Stimulated activated naive B cell treated with anti-CD40 and anti-IgM and Interleukin-4, amounts not matched to agents 10 μg/mL and 1 μg/mL and 100 μg/mL, for 72 hours (primary cell): ENCODE measurements at regions not wholly inside any gene's neighbourhood (a gene's known extent, or its start where the extent isn't known, plus 50 kb on each side); places are given as distances from the start of the nearest gene placed in this dataset.

Source experiments
- ATAC-seq, 2 donors: fragments of 150-1000 bp; cut with Tn5 transposase; replicated peaks; 2 replicates each; pipeline ENCODE4 v1.10.0; 2021; ENCODE audit warnings: moderate library complexity in 1 of 2
- DNase-seq: peaks from one replicate; pipeline ENCODE4 v3.0.0; 2021
- H3K27ac Mint-ChIP-seq: one replicate; pipeline ENCODE4 v1.8.0; 2022; ENCODE audit warnings: mild to moderate bottlenecking, mixed read lengths
- H3K27me3 Mint-ChIP-seq, 2 donors: one replicate each; pipeline ENCODE4 v1.8.0; 2022; ENCODE audit warnings: mixed read lengths in 2 of 2
- H3K36me3 Mint-ChIP-seq, 2 donors: one replicate each; pipeline ENCODE4 v1.8.0; 2022; ENCODE audit warnings: mixed read lengths in 2 of 2, mild to moderate bottlenecking in 1 of 2
- H3K4me1 Mint-ChIP-seq, 2 donors: one replicate each; pipeline ENCODE4 v1.8.0; 2022; ENCODE audit warnings: mixed read lengths in 2 of 2, mild to moderate bottlenecking in 1 of 2
- H3K4me3 Mint-ChIP-seq, 2 donors: one replicate each; pipeline ENCODE4 v1.8.0; 2022; ENCODE audit warnings: mild to moderate bottlenecking in 2 of 2, mixed read lengths in 2 of 2, moderate library complexity in 1 of 2
- H3K9me3 Mint-ChIP-seq, 2 donors: one replicate each; pipeline ENCODE4 v1.8.0; 2022; ENCODE audit warnings: mixed read lengths in 2 of 2, mild to moderate bottlenecking in 1 of 2

DNA sequence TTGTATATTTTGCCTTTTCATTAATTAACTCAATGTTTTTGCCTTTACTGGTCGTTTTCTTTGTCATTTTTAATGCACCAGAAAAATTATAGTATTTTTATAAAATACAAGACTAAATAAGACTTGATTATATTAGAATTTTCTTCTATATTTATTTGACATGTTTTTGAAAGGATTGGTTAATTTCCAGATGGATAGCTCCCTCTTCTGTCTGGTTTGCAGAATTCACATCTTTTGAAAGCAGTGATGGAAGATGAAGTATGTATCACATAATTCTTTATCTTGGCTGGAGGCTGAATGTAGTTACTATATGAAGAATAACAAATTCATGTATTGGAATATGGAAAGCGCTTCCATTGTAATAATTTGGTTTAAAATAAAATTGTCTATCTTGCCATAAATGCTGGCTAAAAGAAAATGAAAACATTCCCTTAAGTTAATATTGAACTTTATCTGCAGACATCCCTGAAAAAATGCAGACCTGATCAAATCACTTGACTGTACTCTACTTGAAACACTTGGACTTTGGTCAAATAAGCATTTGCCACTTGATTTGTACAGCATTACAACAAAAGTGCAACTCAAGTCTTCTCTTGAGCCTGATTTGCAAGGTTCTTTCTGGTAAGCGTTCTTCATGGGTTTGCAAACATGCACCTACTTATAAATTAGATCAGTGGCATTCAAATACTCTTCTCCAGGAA lies 86.3 kb upstream of the EFEMP1 start:
- Mint-ChIP-seq H3K9me3 (no peaks in the 10 kb centered on the region), H3K4me3 (no peak overlapping the region), H3K27ac (no peak overlapping the region), H3K4me1 (no peaks in the 10 kb centered on the region), H3K36me3 (no peaks in the 10 kb centered on the region), H3K27me3 (peaks cover 5% of the 10 kb centered on the region in 2 donors)
- no peak for DNase-seq
- no peak for ATAC-seq

DNA sequence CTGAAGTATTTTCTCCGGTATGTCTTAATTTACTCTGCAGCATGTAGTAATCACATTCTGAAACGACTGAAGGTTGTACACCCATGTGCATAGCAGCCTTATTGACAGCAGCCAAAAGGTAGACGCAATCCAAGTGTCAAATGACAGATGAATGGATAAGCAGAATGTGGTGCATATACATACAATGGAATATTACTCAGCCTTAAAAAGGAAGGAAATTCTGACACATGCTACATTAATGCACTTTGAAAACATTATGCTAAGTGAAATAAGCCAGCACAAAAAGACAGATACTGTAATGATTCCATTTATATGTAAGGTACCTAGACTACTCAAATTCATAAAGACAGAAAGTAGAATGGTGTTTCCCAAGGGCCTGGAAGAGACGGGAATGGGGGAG lies 88.0 kb upstream of the EFEMP1 start:
- no peaks in the 10 kb centered on the region for H3K4me1 Mint-ChIP-seq
- H3K36me3 Mint-ChIP-seq = no peaks in the 10 kb centered on the region
- ATAC-seq = no peak
- no peak for DNase-seq
- no peak overlapping the region for H3K27ac Mint-ChIP-seq
- no peak overlapping the region for H3K4me3 Mint-ChIP-seq
- no peaks in the 10 kb centered on the region for H3K9me3 Mint-ChIP-seq
- H3K27me3 Mint-ChIP-seq = peaks cover 5% of the 10 kb centered on the region in 2 donors

DNA sequence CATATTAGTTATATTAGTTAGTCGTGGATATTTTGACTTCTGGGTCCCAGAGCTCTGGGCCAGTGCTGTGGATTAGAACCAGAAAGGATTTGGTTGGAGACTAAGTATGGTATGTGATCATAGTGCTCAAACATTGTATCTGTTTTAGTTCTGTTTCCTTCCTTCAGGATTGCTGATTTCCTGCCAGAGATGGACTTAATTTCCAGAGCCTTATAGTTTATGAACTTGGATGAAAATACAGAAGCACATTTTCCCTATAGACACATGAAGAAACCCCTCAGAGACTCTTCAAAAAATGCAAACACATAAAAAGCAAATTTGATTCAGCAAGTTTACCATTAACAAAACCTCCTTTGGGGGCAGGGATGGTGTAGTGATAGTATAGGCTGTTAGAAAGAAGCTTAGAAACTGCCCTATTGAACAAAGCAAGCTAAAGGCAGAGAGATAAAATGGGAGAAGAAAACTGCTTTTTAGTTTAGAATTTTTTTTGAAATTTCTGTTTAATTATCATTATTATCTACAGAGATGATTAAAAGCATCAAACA lies 88.7 kb upstream of the EFEMP1 start:
- Mint-ChIP-seq H3K27ac (no peak overlapping the region), H3K36me3 (no peaks in the 10 kb centered on the region), H3K9me3 (no peaks in the 10 kb centered on the region), H3K4me1 (no peaks in the 10 kb centered on the region), H3K27me3 (peaks cover 5% of the 10 kb centered on the region in 2 donors), H3K4me3 (no peak overlapping the region)
- ATAC-seq = no peak
- DNase-seq = no peak

DNA sequence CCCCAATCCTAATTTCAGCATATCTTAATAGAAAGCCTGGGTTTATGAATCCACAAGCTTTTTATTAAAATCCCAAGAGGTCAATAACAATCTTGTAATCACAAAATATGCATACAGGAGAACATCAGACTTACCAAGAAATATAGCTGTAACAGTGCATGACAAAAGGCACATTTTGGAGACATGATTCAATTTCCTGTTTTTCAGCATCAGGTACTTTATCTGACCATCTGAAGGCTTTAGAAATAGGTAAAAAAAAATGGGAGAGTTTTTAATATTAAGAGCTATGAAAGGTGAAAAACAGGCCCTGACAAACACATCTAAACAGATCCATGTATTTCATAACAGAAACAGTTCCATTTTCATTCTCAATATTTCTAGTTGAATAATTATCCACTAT lies 89.9 kb upstream of the EFEMP1 start:
- Mint-ChIP-seq H3K27ac (no peak overlapping the region), H3K9me3 (no peaks in the 10 kb centered on the region), H3K4me3 (no peak overlapping the region), H3K4me1 (no peaks in the 10 kb centered on the region), H3K36me3 (no peaks in the 10 kb centered on the region), H3K27me3 (peaks cover 5% of the 10 kb centered on the region in 2 donors)
- ATAC-seq = no peak
- no peak for DNase-seq

DNA sequence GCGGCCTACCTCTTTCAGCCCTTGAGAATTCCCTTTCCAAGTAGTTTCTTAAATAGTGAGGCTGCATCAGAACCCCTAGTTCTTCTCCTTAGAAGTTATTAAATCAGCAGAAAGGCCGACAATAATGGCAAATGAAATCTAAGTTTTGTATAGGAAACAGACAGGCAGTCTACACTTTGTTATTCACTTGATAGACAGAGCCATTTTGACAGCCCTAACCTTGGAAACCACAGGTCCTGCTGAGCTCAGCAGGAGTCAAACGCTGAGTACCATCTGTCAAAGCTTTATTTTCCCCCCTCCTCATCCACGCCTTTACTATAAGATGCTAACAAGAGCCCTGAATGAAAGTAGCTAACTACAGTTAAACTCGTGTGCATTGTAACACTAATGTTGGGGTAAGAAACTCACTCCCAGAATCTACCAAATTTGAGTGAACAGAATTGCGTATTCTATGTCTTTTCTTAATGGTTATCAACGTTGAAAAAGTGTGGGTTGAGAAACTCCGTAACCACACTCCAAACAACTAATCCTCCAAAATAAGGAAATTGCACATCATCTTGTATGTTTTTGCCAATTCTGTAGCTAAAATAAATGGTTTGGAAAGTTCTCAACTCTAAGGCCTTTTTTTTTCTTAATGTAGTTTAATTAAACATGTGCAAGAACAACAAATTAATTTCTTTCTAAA lies 90.6 kb upstream of the EFEMP1 start:
- DNase-seq (no peak), ATAC-seq (no peak)
- no peaks in the 10 kb centered on the region for H3K36me3 Mint-ChIP-seq
- peaks cover 5% of the 10 kb centered on the region in 2 donors for H3K27me3 Mint-ChIP-seq
- no peak overlapping the region for H3K27ac Mint-ChIP-seq
- no peak overlapping the region for H3K4me3 Mint-ChIP-seq
- no peaks in the 10 kb centered on the region for H3K9me3 Mint-ChIP-seq
- H3K4me1 Mint-ChIP-seq = no peaks in the 10 kb centered on the region

DNA sequence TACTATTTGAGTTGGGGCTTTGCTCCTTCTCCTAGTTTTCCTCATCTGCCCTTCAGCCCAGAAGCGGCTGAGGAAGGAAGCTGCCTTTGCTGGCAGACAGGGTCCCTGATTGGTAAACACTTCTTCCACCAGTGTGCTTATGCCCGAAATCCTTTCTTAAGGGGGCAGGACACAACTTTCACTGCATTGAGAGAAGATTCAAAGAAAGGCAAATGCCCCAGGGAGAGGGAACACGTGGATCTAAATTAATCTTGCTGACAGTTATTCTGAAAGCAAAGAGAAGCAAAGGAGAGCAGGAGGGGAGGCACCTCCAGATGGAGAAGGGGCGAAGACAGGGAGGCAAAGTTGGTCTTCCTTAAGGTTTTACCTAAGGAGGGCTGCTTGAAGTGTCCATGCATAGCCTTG lies 92.1 kb upstream of the EFEMP1 start:
- no peak overlapping the region for H3K27ac Mint-ChIP-seq

DNA sequence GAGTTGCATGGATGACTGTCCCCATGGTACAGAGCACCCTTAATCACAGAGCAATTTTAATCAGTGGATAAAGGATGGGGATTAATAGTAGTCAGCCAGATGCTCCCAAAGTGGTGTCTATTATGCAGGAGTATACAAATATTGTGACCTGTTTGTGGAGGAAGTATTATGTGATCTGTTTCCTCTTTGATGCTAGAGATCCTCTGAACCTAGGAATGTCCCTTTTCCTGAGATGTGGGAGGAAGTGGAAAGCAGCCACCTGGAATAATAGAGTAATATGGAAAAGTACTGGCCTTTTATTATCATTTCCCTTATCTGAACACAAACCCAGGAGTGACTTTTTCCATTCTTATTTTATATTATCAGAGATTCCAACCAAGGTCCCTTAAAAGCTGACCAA lies 94.2 kb upstream of the EFEMP1 start:
- DNase-seq = no peak
- H3K9me3 Mint-ChIP-seq = no peaks in the 10 kb centered on the region
- no peak overlapping the region for H3K27ac Mint-ChIP-seq
- H3K36me3 Mint-ChIP-seq = no peaks in the 10 kb centered on the region
- no peak overlapping the region for H3K4me3 Mint-ChIP-seq
- ATAC-seq = no peak
- no peaks in the 10 kb centered on the region for H3K4me1 Mint-ChIP-seq
- H3K27me3 Mint-ChIP-seq = no peaks in the 10 kb centered on the region

More for the DNA sequence above, 92.1 kb upstream of the EFEMP1 start:
- no peaks in the 10 kb centered on the region for H3K4me1 Mint-ChIP-seq
- no peaks in the 10 kb centered on the region for H3K9me3 Mint-ChIP-seq
- H3K27me3 Mint-ChIP-seq = peaks cover 5% of the 10 kb centered on the region in 2 donors
- ATAC-seq (no peak), DNase-seq (no peak)
- no peak overlapping the region for H3K4me3 Mint-ChIP-seq
- H3K36me3 Mint-ChIP-seq = no peaks in the 10 kb centered on the region

DNA sequence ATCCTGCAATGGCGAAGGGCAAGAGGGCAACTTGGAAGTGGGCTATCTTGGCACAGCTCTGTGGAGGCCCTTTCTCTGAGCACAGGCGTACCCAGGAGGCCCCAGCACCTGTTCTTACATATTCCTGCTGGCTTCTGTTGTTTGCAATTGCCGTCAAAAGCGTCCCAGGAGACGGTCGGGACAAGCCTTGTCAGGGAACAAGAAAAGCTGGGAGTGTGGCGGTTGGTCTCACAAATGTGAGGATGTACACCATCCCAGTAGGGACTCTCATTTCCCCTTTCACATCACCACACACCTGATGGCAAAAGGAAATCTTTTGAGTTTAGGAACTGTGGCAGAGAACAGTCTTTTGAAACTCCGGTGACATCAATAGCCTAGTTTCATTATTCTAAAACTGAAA lies 94.7 kb upstream of the EFEMP1 start:
- ATAC-seq (no peak), DNase-seq (no peak)
- no peaks in the 10 kb centered on the region for H3K9me3 Mint-ChIP-seq
- no peaks in the 10 kb centered on the region for H3K4me1 Mint-ChIP-seq
- no peak overlapping the region for H3K27ac Mint-ChIP-seq
- H3K27me3 Mint-ChIP-seq = no peaks in the 10 kb centered on the region
- H3K4me3 Mint-ChIP-seq = no peak overlapping the region
- no peaks in the 10 kb centered on the region for H3K36me3 Mint-ChIP-seq

DNA sequence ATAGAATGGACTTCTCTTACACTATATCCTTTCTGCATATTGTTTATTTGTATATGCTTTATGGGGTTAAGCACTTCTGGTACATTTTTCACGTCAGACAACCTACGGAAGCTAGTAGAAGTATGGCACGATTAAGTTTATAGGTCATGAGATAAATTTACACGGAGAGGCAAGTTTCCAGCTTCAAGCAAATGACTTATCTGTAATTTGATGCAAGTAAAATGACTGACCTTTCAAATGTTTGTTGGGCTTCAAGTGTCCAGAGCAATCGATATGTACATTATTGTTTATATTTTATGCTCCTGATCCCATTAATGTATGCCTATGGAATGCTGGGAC lies 97.5 kb upstream of the EFEMP1 start:
- no peak overlapping the region for H3K27ac Mint-ChIP-seq
- H3K9me3 Mint-ChIP-seq = no peaks in the 10 kb centered on the region
- no peaks in the 10 kb centered on the region for H3K36me3 Mint-ChIP-seq
- DNase-seq = no peak
- no peak overlapping the region for H3K4me3 Mint-ChIP-seq
- no peaks in the 10 kb centered on the region for H3K4me1 Mint-ChIP-seq
- no peak for ATAC-seq
- H3K27me3 Mint-ChIP-seq = no peaks in the 10 kb centered on the region

DNA sequence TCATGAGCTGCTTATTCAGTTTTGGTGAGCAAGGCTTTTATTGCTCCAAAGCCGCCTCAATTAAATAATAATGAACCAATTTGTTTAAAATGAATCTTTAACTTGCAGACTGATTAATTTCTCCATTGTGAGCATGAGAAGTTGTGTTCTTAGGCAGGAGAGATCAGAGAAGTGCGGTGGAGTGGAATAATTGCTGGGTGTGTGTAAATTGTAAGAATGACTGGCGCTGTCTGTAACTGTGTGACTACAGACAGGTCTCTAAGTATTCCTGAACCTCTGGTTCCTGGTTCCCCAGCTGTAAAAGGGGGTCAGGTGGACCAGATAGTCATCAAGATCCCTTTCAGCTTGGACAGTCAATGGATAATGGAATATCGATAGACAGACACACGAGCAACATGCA lies 98.0 kb upstream of the EFEMP1 start:
- H3K27me3 Mint-ChIP-seq = no peaks in the 10 kb centered on the region
- no peaks in the 10 kb centered on the region for H3K4me1 Mint-ChIP-seq
- no peak overlapping the region for H3K4me3 Mint-ChIP-seq
- H3K27ac Mint-ChIP-seq = no peak overlapping the region
- H3K9me3 Mint-ChIP-seq = no peaks in the 10 kb centered on the region
- DNase-seq = no peak
- ATAC-seq = no peak
- no peaks in the 10 kb centered on the region for H3K36me3 Mint-ChIP-seq

DNA sequence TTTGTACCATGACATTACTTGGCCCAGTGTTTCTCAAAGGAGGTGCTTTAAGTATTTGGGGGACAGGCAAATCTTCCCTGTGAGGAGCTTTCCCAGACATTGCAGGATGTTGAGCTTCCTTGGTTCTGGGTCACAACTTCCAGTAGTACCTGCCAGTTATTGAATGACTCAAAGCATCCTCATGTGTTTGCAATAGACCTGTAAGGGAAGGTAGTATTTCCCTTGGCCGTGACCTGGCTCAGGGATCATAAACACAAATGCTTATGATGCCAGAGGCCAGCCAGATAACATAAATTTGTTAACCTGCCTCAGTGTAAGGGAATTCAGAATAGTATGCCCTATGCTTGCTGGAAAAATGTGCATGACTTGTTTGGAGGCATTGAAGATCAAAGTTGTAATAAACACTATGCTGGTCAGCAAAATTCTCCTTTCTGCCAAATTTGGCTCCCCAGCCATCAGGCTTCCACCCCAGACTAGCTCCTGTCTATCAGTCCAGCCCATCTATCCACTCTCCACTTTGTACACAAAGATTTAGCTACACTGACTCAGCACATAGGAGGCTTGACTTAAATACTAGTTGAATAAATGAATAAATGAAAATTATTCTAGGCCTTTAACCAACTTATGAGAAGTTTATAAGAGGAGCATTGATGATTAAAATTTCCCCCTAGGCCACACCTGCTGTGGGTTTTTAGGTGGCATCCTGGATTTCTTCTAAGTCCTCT lies 102.0 kb upstream of the EFEMP1 start:
- Mint-ChIP-seq H3K27ac (no peak overlapping the region), H3K4me3 (no peak overlapping the region), H3K36me3 (no peaks in the 10 kb centered on the region), H3K4me1 (no peaks in the 10 kb centered on the region), H3K9me3 (no peaks in the 10 kb centered on the region), H3K27me3 (peaks cover 0 to 4% of the 10 kb centered on the region in 2 donors)
- DNase-seq = no peak
- ATAC-seq = no peak

DNA sequence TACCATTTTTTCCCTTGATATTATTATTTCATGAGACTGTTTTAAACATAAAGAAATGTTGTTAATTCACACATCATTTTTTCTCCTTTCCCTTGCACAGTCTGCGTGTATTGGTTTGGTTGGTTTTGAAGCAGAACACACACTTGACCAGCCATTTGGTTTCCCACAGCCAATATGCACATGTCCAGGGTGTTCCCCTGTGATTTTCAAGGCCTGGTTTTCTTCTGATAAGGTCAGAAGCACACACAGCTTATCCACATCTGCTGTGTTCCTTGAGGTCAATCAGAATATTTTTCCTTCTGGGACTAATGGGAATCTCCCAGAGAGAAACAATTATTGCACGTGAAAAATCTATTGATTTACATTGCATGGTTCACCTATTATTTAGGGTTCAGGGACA lies 103.2 kb upstream of the EFEMP1 start:
- H3K27me3 Mint-ChIP-seq = peaks cover 0 to 4% of the 10 kb centered on the region in 2 donors
- no peaks in the 10 kb centered on the region for H3K36me3 Mint-ChIP-seq
- no peak overlapping the region for H3K4me3 Mint-ChIP-seq
- H3K4me1 Mint-ChIP-seq = no peaks in the 10 kb centered on the region
- DNase-seq (no peak), ATAC-seq (no peak)
- no peaks in the 10 kb centered on the region for H3K9me3 Mint-ChIP-seq
- no peak overlapping the region for H3K27ac Mint-ChIP-seq

DNA sequence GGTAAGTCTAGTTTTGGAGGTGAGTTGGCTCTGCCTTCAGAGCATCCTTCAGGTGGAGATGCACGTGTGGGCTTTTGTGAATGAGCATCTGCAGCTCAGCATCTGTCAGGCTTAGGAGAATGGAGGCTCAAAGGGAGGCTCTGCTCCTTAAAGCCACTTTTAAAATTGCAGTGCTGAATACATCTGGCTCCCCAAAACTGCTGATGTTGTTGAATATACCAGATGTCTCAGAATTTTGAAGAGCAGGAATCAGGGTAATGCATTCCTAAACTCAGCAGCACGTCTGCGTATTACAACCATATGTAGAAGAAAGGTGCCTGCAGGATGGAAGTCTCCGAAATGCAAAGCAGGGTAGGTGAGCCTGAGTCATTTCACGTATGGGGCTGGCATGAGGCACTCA lies 106.5 kb upstream of the EFEMP1 start:
- DNase-seq = no peak
- Mint-ChIP-seq H3K36me3 (no peaks in the 10 kb centered on the region), H3K27ac (no peak overlapping the region), H3K9me3 (no peaks in the 10 kb centered on the region), H3K4me1 (no peaks in the 10 kb centered on the region), H3K4me3 (no peak overlapping the region), H3K27me3 (peaks cover 0 to 4% of the 10 kb centered on the region in 2 donors)
- no peak for ATAC-seq

DNA sequence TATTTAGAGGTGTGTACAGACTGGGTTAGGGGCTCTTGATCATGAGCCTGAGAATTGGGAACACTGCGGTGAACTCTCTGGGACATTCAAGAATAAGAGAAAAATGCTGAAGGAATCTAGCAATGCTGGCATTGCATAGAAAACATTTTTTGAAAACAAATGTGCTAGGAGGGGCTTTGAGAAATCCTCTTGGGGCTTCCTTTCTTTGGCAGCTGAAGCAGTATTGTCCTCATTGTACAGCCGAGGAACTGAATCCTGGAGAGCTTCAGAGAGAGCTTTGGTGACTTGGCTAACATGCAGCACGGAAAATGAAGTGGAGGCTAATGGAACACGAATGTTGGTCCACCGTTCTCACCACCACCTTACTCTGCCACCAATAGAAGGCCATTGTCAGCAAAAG lies 107.3 kb upstream of the EFEMP1 start:
- Mint-ChIP-seq H3K36me3 (no peaks in the 10 kb centered on the region), H3K27me3 (peaks cover 0 to 4% of the 10 kb centered on the region in 2 donors), H3K4me3 (no peak overlapping the region), H3K27ac (no peak overlapping the region), H3K4me1 (no peaks in the 10 kb centered on the region), H3K9me3 (no peaks in the 10 kb centered on the region)
- ATAC-seq (no peak), DNase-seq (no peak)

DNA sequence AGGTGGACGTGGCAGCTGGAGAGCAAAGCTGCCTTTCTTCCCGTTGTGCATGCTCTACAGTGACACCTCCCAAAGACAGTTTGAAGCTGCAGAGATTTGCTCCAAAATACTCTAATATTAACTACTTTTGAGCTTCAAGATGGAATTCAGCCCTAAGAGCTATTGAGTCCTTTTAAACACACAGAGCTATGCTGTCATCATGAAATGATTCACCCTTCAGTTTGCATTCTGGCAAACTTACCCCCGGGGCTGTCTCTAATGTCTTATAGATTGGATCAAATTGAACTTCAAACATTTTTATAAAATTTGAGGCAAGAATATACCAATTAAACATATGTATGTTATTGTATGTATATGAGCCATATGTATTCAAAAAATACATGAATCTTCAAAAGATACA lies 110.7 kb upstream of the EFEMP1 start:
- Mint-ChIP-seq H3K9me3 (no peaks in the 10 kb centered on the region), H3K27ac (no peak overlapping the region), H3K4me3 (no peak overlapping the region), H3K36me3 (no peaks in the 10 kb centered on the region), H3K27me3 (peaks cover 0 to 4% of the 10 kb centered on the region in 2 donors), H3K4me1 (no peaks in the 10 kb centered on the region)
- DNase-seq (no peak), ATAC-seq (no peak)
